Loucy (cell line): ENCODE measurements at regions not wholly inside any gene's neighbourhood (a gene's known extent, or its start where the extent isn't known, plus 50 kb on each side); places are given as distances from the start of the nearest gene placed in this dataset.

Experiments
- EZH2phosphoT487 ChIP-seq: fragments of 200-600 bp; IDR thresholded peaks from 2 replicates; pipeline ENCODE4 v1.6.1; 2018; ENCODE audit warnings: antibody characterized with exemption, mild to moderate bottlenecking, moderate library complexity, borderline replicate concordance
- TF ChIP-seq, protein P1 (sequence below): fragments of 200-600 bp; sonication (generic); conservative IDR thresholded peaks from 2 replicates; pipeline ENCODE4 v1.5.1; 2014; ENCODE audit warnings: mild to moderate bottlenecking, antibody characterized with exemption, low read length

DNA sequence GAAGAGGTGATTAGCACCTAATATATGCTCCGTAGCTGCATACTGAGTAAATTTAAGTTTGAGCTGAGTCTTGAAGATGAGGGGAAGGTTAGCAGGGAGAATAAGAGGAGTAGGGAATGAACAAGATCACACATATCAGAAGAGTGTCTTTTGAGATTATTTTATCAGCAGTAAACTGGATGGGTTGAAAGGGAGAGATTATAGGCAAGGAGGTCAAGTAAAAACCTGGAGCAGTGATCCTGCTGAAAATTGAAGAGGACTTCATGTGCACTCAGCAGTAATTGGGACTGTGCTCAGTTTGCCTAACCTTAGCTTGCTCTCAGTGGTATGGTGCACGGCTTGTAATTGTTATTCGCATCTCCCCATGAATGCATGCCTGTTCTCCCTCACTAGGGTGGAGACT lies 79.5 kb upstream of the PICALM start:
- TF ChIP-seq, protein P1, sequence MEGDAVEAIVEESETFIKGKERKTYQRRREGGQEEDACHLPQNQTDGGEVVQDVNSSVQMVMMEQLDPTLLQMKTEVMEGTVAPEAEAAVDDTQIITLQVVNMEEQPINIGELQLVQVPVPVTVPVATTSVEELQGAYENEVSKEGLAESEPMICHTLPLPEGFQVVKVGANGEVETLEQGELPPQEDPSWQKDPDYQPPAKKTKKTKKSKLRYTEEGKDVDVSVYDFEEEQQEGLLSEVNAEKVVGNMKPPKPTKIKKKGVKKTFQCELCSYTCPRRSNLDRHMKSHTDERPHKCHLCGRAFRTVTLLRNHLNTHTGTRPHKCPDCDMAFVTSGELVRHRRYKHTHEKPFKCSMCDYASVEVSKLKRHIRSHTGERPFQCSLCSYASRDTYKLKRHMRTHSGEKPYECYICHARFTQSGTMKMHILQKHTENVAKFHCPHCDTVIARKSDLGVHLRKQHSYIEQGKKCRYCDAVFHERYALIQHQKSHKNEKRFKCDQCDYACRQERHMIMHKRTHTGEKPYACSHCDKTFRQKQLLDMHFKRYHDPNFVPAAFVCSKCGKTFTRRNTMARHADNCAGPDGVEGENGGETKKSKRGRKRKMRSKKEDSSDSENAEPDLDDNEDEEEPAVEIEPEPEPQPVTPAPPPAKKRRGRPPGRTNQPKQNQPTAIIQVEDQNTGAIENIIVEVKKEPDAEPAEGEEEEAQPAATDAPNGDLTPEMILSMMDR: no peak
- TF ChIP-seq EZH2phosphoT487: no peak
